Neural progenitor cell (in vitro differentiated cells): ENCODE measurements at regions not wholly inside any gene's neighbourhood (a gene's known extent, or its start where the extent isn't known, plus 50 kb on each side); places are given as distances from the start of the nearest gene placed in this dataset.

Experiments
- CTCF ChIP-seq: fragments of 200-600 bp; sonication (generic); IDR thresholded peaks from 2 replicates; pipeline ENCODE4 v1.5.1; 2017; ENCODE audit warnings: antibody characterized with exemption, mild to moderate bottlenecking
- EZH2phosphoT487 ChIP-seq: fragments of 200-600 bp; sonication (generic); IDR thresholded peaks from 2 replicates; pipeline ENCODE4 v1.6.1; 2017; ENCODE audit warnings: antibody characterized with exemption

DNA sequence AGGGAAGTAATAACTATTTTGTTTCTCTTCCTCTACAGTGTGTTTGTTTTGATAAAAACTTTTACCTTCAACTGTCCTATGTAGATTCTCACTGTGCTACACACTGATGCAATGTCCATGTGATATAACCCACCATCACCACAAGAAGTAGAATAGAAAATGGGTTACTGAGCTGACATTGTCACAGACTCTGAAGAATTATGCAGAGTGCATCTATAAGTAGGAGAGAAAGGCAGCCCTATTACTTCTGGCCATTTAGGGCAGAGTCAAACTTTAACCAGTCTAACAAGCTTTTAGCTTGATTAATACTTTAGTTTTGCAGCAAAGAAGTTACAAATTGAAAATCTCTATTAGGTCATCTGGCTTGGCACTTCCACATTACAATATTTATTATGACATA lies 354.0 kb upstream of the CDH8 start:
- TF ChIP-seq CTCF (no peak), EZH2phosphoT487 (no peak)
